Stimulated activated CD8-positive, alpha-beta memory T cell treated with anti-CD3 and anti-CD28 coated beads, Interleukin-12 subunit alpha, Interleukin-12 subunit beta, amount 100 ng/mL, for 24 hours (primary cell): ENCODE measurements at regions not wholly inside any gene's neighbourhood (a gene's known extent, or its start where the extent isn't known, plus 50 kb on each side); places are given as distances from the start of the nearest gene placed in this dataset.

Source experiments
- DNase-seq: peaks from one replicate; pipeline ENCODE4 v3.0.0-alpha.2; 2020; ENCODE audit errors: extremely low read depth

DNA sequence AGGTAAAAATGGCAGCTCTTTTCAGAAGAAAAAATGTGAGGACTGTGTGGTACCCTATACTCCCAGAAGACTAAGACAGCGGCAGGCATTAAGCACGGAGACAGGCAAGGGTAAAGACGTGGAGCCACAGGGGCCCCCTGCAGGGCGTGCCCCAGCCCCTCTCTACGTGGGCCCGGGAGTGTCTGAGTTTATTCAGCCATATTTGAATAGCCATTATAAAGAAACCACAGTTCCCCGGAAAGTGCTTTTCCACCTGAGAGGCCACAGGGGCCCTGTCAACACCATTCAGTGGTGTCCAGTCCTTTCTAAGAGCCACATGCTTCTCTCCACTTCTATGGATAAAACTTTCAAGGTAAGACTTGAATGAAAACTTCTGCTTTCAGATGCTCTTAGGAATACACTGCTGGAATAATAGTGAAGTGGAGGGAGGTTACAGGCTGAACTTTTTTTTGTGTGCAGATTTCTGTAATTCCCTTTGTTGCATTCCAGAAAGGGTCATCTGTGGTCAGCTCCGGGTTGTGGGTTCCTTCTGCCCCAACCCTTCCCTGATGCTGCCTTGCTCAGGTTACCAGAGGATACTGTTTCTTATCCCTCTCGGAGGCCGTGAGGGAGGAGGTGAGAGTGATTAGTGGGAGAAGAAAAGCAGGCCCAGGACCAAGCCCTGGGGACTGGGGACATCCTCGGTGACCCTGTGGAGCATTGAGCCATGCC is 58.4 kb downstream of the SLC25A47 start:
- no peak for DNase-seq

DNA sequence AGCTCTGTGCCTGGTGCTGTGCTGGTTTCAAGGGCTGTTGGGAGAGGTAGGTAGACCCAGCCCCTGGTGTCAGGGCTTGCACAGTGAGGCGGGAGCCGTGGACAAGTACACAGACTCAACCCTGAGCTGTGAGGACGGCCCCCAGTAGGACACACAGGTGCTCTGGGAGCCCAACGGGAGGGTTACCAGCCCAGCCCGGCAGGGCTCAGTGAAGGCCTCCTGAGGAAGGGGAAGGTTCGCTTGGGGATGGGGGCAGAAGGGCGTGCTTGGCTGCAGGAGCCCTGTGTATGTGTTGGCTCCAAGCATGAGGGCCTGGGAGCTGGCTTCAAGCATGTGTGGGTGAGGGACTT is 58.9 kb downstream of the SLC25A47 start:
- DNase-seq, result no peak

DNA sequence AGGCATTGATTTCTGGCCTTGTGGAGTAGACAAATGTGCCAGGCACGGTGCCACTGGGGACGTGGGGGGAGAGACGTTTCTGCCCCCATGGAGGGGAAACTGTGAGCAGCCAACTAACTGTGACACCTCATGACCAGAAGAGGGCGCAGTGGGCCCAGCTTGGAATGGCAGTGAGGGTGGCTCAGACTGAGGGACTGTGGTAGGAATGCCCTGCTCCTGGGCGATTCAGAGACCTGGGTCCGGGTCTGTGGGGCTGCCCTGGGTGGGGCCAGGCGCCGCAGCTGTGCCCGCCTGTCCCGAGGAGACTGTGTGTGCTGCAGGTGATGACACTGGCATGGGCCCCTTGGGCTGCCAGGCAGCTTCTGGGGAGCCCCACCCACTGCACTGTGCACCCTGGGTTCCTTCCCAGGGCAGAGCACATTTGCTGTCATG is 60.6 kb downstream of the SLC25A47 start:
- no peak for DNase-seq

DNA sequence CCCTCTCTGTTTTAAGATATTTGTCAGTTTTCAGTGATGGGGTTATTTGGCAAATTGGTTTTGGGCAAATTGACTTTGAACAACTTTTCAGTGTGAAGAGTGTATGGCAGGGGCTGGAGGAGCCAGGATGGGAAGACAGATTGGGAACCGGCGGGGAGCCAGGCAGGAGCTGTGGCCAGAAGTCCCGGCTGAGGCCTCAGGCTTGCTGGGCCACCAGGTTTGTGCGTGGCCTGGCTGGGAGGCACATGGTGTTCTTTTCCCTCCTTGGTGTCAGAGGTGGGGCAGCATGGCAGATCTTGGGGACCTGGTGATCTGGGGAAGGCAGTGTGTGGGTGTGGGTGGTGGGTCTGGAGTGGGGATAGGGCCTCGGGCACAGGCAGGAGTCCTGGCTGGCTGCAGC is 61.1 kb downstream of the SLC25A47 start:
- DNase-seq, result no peak

DNA sequence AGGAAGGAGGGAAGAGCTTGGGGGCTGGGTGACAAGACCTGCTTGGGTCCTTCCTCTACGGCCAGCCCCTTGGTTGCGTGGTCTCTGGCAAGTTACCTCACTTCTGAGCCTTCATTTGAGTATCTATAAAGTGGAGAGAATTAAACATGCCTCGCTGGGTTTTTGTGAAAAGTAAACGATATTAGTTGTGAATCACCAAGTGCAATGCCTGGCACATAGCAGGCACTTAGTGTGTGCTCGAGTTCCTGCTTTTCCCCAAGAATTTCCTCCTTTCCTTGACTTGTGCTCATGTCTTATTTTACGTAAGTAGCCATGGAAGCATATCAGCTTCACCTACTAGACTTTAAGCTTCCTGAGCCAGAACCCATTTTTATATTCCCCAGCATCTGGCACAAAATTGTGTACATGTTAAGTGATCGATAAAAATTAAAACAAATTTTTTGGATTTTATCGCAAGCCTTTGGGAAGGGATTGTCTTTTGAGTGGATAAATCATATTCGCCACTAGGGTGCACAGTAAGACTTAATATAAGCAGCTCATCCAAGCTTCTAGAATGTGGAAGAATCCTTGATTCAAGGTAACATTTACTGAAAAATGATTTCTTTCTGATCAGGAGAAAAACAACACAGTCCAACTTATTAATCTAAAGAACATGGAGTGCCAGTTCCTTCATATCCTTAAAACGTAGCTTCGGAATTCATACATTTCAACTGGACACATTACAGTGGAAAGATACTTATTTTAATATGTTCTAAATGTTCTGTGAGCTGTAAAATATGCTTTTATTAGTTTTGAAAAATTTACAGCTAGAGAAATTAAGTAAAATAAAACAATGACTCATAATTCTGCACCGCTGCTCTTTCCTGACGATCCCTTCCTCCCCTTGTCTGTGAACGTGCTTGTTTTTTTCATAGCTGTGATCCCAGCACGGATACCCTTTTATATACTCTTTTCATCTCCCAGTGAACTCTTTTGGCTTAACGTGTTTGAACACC is 62.0 kb downstream of the SLC25A47 start:
- no peak for DNase-seq

DNA sequence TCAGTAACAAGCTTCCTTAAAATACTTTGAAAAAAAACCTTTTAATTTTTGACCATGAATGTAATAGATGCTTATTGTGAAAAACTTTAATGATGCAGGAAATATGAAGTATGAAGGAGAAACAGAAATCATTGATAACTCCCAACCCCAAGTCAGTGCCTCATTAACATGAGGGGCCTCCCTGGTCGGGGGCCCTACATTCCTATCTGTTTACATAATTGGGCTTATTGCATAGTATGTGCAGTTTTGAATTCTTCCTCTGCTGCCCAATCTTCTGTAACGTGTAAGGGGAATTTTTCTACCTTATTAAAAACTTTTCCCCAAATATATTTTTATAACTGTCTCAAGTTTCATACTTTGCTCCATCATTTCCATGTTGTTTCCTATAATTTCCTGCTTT is 63.0 kb downstream of the SLC25A47 start:
- DNase-seq, result no peak

DNA sequence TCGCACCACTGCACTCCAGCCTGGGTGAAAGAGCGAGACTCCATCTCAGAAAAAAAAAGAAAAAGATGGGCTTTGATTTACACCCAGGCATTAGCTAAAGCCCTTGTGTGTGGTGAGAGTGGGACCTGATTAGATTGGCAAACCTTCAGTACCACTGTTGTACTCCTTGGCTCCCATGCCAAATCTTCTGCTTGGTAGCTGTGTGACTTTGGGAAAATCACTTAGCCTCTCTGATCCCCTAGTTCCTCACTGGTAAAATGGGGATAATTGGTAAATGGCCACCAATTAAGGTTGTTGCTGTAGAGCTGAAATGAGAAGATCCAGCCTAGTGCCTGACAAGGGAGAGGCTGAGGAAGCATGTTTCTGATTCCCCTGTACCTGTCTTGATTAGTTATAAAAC is 63.7 kb downstream of the SLC25A47 start:
- DNase-seq, result no peak

DNA sequence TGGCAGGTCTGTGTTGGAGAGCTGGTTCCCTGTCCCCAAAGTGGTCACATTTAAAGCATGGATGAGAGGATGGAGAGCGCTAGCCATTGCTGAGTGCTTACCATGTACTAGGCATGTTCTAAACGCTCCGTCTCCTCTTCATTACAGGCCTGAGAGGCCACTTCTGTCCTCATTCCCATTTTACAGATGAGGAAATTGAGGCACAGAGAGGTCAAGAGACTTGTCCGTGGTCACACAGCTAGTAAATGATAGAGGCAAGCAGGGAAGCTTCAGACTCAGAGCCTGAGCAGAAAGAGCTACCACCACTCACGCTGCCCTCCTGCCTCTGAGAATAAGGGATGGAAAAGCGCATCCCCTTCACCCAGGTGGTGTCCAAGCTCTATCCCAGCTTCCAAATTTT is 64.3 kb downstream of the SLC25A47 start:
- DNase-seq, result no peak

DNA sequence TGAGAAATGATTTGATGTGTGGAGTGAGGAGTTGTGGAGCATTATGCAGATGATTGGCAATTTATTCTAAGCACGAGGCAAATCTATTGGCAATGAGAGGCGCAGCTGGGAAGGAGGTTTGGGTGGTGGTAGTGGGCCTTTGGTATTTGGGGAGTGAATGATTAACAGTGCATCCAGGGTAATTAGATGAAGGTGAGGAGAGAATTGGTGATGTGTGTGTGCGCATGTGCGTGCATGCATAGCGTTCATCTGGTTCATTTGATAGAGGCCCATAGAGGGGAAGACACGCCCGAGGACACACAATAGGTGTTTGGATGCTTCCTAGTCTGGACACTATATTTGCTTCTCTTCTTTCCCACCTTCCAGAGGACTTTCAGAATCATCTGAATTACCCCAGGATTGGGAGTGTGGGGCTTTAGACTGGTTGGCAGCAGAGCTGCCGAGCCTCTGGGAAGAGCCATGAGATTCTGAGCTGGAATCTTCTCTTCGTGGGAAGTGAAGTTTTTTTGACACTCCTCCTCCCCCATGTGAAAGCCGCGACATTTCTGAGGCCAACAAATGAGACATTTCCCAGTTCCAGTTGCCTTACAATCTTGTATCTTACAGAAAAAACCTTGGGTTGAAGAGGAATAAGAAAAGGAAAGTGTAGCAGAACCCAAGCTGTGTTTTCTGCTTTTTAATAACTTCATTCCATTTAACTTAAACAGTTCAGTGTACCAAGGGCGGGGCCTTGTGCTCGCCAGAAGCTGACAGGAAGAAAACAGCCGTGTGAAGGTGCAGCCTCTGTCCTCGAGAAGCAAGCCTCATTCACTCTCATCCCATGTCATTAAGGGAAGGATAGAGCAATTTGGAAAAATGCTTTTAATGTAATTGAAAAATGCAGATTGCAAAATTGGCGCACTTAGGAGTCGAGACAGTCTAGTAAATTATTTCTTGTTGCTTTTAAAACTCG is 65.2 kb downstream of the SLC25A47 start:
- DNase-seq, result no peak

DNA sequence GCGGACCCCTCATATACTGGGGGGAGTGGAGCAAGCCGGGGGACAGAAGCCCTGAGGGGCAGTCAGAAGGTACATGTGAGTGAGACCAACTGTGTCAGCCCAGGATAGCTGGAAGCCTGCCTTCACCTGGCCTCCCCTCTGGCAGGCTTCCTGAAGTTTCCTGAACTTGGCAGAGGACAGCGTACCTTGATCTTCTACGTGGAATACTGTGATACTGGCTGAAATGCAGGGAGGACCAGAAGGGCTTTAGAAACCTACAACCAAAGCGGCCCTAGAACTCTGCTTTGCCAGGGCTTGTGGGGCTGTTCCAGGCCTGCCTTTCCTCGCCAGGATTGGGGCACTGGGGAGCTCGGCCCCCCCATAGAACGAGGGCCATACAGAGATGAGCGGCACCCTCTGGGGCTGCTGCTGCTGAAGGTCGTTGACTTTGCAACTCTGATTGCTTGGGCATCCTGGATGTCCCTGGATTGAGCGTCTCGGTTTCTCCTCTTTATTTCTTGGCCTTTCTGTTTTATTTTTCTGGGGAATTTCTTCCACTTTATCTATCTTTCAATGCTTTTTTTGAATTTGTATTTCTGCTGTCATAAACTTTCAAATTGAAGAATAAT is 66.5 kb downstream of the SLC25A47 start:
- no peak for DNase-seq

DNA sequence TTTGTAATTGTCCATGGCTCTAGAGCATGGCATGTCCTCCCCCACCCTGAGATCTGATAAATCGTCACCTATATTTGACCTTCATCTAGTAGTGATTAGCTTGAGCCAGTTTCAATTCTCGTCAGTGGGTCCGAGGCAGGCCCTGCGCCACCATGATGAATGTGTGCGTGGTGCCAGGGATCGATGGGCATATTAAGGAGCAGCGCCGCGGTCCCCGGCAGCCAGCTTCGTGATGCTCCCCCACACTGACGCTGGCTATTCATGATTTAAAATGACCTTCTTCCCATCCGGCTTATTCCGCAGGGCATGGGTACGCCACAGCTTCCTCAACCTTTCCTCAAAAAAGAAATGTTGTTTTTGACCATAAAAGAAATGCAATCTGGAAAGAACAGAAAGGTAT is 68.0 kb downstream of the SLC25A47 start:
- DNase-seq, result no peak

DNA sequence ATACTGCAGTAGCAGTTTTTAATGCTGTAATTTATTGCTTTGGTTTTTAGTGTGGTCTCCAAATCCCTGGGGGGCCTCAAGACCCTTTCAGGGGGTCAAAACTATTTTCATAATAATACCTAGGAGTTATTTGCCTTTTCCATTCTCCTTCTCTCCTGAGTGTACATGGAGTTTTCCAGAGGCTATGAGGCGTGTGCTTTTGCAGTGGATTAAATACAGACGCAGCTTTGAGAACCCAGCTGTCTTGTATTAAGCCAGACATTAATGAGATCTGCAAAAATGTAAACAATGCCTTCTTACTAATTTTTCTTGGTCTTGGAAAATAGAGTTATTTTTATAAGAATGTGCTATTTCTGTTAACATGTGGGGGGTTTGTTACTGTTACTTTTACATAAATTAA is 68.6 kb downstream of the SLC25A47 start:
- DNase-seq, result no peak

DNA sequence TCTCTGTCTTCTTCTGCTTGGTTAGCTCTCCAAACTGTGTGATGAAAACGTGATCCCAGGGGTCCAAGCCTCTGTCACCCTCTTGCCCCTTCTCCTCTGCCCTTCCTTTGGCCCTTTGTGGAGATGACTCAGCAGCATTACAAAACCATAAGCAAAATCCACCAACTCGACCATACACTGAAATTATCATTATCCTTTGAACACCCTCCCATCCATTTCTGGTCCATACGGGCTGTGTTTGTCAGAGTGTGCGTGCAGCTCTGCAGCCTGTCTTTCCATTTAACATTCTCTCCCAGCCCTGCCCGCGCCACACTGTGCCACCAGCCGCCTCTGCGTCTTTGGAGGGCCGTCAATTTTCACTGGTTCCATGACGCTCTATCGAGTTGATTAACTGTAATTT is 69.2 kb downstream of the SLC25A47 start:
- DNase-seq, result no peak

DNA sequence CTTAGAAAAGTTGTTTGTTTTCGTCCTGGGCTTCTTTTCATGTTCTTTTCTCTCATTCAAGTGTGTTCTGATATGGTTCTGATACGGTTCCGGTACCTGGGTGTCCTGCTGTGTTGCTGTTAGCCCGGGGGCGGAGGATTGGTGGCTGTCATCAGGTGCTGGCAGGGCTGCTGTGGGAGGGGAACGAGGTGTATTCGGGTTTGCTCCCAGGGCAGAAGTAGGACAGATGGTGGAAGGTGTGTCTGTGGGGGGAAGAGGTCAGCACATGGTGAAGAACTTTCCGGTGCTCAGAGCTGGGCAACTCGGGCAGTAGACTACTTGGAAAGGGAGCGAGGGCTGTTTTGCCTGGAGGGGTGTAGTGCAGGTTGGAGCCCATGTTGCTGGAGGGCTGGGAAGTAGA is 70.2 kb downstream of the SLC25A47 start:
- DNase-seq, result no peak

DNA sequence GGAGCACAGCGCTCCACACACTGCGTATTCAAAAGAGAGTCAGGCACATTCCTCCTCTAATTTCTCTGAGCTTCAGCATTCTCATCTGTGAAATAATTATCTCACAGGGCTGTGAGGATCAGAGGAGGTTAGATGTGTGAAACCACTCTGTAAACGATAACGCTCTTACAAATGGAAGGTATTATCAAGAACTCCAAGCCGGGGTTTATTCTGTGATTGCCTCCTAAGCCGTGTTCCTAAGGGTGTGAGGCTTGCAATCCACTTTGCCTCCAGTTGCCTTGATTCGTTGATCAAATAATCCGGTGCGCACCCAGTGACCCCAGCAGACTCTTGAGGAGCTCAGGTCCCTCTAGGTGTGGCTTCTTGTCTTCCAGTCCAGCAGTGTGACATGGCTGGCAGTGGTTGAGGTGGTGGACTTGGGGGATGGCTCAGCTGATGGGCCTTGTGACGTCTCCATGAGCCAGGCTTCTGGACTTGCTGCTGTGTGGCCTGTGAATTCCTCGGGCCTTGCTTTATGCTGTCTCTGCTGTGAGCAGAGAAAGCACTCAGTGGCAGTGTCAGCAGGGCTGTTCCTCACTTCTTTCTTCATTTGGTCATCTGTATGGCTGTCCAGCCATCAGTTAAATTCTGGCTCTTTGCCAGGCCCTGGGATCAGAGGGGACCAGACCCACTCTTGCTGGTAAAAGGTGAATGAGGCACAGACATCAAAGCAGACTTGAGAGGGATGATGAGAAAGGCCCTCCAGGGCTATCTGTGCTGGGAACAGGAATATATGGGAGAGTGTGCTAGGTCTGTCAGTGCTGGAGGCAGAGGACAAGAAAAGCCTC is 71.0 kb downstream of the SLC25A47 start:
- no peak for DNase-seq

DNA sequence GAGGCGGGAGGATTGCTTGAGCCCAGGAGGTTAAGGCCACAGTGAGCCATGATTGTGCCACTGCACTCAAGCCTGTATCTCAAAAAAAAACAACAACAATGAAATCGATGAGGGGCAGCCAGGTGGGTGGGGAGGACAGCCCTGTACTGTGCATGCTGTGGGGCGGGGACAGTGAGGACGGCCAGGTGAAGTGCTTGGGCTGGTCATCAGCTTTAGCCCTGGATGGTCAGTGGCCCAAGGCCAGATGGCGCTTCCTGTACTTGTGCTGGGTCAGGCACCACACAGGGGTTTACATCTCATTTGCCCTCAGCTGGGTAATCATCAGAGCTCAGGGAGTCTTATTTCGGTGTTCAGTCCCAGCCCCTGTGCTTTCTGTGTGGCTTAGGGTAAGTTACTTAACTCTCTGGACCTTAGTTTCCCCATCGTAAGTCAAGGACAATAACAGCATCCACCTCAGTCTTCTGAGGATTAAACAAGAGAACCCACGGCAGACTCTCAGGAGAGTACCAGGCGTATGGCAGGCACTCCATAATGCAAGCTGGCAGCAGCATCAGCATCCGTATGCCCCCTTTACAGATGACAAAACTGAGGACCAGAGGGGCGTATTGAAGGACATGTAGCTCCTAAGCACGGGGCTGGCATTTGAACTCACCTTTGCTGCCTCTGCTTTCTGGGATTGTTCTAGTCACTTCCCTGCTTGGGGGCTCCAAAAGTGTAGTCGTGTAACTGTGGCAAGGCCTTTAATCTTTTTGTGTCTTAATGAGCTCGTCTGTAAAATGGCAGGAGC is 71.9 kb downstream of the SLC25A47 start:
- DNase-seq, result no peak

DNA sequence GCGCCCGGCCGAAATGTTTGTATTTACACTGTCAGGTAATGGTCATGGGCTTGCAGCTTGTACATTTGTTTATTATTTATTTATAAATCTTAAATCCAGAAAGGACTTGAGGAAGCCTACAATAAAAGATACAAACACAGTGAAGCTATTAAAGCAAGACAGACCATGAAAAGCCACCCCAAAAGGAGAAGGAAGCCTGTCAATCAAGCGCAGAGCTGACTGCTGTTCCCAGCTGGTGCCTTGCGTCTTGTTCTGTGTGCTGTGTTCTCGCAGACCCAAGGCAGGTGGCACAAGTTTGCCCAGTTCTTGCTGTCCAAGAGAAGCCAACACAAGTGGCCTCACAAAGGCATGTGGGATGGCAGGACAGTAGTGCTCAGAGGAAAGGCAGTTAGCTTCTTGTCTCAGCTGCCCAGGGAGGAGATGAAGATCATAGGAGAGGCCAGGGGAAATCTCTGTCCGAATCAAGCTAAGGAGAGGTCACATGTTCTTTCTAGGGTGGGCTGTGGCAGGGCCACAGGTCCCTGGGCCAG is 73.2 kb downstream of the SLC25A47 start:
- no peak for DNase-seq

DNA sequence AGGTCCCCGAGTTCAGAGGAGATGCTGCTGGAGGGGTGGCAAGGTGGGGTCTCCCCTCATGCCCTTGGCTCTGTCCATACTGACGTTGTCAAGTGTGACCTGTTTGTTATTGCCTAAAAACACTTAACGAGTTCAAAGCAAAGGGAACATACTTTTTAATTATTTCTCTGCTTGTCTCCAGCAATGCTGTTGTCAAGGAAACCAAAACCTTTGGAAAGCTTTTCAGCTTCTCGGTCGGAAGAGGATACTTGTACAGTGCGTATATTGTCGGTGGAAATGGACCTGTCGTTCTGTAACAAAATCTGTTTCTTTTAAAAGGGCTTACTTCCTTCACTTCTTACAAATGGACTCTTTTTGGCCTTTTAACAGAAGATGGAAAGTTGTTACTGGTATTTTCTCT is 73.9 kb downstream of the SLC25A47 start:
- no peak for DNase-seq

DNA sequence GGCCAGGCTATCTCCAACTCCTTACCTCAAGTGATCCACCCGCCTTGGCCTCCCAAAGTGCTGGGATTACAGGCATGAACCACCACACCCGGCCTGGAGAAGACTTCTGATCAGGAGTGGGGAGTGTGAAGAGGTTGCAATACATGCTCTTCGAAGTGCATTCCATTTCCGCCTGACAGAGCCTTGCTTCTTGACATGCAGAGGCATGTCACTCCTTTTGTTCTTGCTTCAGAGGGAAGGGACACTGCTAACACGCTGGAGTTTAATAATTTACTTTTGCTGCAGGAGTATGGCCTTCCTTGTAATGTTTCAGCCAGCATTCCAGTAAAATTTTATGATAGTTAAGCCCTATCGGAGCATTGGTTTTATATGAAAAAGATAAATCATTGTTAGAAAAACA is 74.9 kb downstream of the SLC25A47 start:
- no peak for DNase-seq
